AG04450 (cell line): ENCODE measurements at regions not wholly inside any gene's neighbourhood (a gene's known extent, or its start where the extent isn't known, plus 50 kb on each side); places are given as distances from the start of the nearest gene placed in this dataset.
A peak's percentile ranks its signal among the peaks of the same experiment; 100 is the strongest.

ENCODE experiments used
- CTCF ChIA-PET: fragments of 300-600, 350-600 bp; formaldehyde crosslinking; extraction: SDS; loops from one replicate; lab custom pipeline; 2022; ENCODE audit warnings: antibody characterized with exemption, inconsistent platforms; lab: Charles Lee
- POLR2A ChIA-PET: fragments of 350-600 bp; formaldehyde crosslinking; extraction: SDS; loops from one replicate; lab custom pipeline; 2021; ENCODE audit warnings: antibody characterized with exemption, inconsistent platforms; lab: Yijun Ruan, JAX
- DNase-seq: peaks from one replicate; pipeline ENCODE4 v3.0.0-alpha.2; 2011; ENCODE audit warnings: low read depth, low spot score
- H3K27ac ChIP-seq: one replicate; pipeline ENCODE4 v1.5.1; 2012; ENCODE audit warnings: low read depth, low read length, control low read depth
- H3K27me3 ChIP-seq: one replicate; pipeline ENCODE4 v1.6.0; 2012; ENCODE audit warnings: low read length; ENCODE audit not compliant: control insufficient read depth, insufficient read depth
- H3K4me3 ChIP-seq: 2 replicates; pipeline ENCODE4 v1.5.1; 2011; ENCODE audit warnings: mild to moderate bottlenecking, low read depth, low read length, control low read depth
- H3K9me3 ChIP-seq: 2 replicates; pipeline ENCODE4 v1.5.1; 2012; ENCODE audit warnings: low read length; ENCODE audit not compliant: control insufficient read depth, insufficient read depth
- TF ChIP-seq, protein P1 (sequence below): IDR thresholded peaks from 2 replicates; pipeline ENCODE4 v1.5.1; 2011; ENCODE audit warnings: low read depth, low read length, control low read depth, inconsistent platforms

DNA sequence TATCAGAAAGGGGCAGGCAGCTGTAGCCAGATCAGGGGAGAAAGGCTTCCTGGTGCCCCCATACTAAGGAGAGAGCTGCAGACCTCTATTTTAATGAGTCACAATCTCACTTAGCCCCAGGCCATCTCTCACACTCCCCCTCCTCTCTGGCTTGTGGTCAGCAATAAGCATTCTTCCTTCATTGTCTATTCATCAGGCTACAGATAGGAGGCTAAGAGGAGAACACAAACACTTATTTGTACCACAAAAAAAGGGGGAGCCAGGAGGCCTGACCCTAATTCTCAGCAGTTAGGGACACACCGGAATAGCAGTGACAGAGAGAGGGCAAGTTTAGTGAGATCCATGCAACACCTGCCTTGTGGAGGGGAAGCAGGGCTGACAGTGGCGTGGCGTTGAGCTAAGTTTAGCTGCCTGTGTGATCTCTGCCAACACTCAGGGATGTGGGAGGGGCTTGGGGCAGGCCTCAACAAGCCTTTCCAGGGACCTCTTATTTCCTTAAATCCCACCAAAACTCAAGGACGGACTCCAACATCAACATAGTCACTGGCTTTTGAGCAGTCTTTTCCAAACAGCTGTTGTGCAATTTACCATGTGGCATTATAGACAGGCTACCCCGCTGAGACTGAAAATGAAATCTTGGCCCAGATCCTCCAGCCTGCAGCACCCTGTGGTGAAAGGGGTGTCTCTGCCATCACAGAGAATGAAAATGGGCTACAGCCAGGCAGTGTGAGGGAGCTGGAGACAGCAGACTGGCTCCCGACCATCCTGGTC, 191.9 kb upstream of the TSC22D2 start:
- H3K27me3 ChIP-seq = peaks cover 4% of the 10 kb centered on the region
- peaks cover 8% of the 10 kb centered on the region for H3K9me3 ChIP-seq
- no peak overlapping the region; the same call in 1 of the 2 replicates for H3K4me3 ChIP-seq
- no peak for DNase-seq
- peak overlapping the region; percentile 54 for H3K27ac ChIP-seq
- TF ChIP-seq, protein P1, sequence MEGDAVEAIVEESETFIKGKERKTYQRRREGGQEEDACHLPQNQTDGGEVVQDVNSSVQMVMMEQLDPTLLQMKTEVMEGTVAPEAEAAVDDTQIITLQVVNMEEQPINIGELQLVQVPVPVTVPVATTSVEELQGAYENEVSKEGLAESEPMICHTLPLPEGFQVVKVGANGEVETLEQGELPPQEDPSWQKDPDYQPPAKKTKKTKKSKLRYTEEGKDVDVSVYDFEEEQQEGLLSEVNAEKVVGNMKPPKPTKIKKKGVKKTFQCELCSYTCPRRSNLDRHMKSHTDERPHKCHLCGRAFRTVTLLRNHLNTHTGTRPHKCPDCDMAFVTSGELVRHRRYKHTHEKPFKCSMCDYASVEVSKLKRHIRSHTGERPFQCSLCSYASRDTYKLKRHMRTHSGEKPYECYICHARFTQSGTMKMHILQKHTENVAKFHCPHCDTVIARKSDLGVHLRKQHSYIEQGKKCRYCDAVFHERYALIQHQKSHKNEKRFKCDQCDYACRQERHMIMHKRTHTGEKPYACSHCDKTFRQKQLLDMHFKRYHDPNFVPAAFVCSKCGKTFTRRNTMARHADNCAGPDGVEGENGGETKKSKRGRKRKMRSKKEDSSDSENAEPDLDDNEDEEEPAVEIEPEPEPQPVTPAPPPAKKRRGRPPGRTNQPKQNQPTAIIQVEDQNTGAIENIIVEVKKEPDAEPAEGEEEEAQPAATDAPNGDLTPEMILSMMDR = peak; percentile 19; the same call in 1 of the 2 replicates
- ChIA-PET POLR2A (interaction anchor here (1.5 kb wide), 1 partner anchor 246 kb away, joined by 6 read pairs; no protein-coding TSS in a partner anchor), CTCF (interaction anchor here (0.6 to 2.0 kb wide), 12 partner anchors 13 to 408 kb away, joined by 3 to 15 read pairs (median 4); no protein-coding TSS in a partner anchor)

DNA sequence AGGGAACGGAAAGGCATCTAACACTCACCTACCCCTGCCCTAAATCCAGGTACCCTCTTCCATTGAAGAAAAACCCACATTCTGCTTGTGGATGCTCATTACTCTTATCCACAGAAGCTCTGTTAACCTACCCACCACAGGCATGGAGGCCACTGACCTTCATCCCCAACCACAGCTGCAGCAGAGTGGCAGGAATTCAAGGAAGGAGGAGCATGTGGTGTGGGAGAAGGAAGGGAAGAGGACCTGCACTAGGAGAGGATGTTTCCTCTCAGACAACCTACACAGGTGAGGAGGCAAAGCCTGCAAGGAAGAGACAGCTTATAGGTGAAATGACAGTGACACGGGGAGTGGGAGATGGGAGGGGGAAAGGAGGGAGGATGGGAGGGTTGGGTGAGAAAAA, 192.5 kb upstream of the TSC22D2 start:
- DNase-seq = no peak
- peaks cover 4% of the 10 kb centered on the region for H3K27me3 ChIP-seq
- TF ChIP-seq, protein P1 = no peak
- no peak overlapping the region for H3K27ac ChIP-seq
- POLR2A ChIA-PET = interaction anchor here (1.5 kb wide), 1 partner anchor 246 kb away, joined by 6 read pairs; no protein-coding TSS in a partner anchor
- CTCF ChIA-PET = interaction anchor here (0.7 to 2.0 kb wide), 2 partner anchors 206 to 279 kb away, joined by 4 to 8 read pairs; no protein-coding TSS in a partner anchor
- no peak overlapping the region for H3K4me3 ChIP-seq
- peaks cover 8% of the 10 kb centered on the region for H3K9me3 ChIP-seq

DNA sequence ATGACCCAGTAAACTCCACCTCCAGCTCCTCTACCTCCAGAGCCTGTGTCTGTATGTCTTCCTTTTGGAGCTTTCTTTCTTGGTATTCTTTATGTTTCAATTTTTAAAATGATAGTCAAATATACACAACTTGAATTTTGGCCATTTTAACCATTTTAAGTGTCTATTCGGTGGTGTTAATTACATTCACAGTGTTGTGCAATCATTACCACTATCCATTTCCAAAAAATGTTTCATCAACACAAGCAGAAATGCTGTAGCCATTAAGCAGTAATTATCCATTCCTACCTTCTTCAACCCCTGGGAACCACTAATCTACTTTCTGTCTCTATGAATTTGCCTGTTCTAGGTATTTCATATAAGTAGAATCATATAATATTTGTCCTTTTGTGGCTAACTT, 194.5 kb upstream of the TSC22D2 start:
- TF ChIP-seq, protein P1 = no peak
- ChIA-PET CTCF (interaction anchor here (2.9 kb wide), 1 partner anchor 246 kb away, joined by 13 read pairs; no protein-coding TSS in a partner anchor), POLR2A (no interaction called here)
- Histone ChIP-seq H3K27ac (no peak overlapping the region), H3K4me3 (no peak overlapping the region), H3K27me3 (peaks cover 4% of the 10 kb centered on the region), H3K9me3 (peaks cover 8% of the 10 kb centered on the region)
- no peak for DNase-seq

DNA sequence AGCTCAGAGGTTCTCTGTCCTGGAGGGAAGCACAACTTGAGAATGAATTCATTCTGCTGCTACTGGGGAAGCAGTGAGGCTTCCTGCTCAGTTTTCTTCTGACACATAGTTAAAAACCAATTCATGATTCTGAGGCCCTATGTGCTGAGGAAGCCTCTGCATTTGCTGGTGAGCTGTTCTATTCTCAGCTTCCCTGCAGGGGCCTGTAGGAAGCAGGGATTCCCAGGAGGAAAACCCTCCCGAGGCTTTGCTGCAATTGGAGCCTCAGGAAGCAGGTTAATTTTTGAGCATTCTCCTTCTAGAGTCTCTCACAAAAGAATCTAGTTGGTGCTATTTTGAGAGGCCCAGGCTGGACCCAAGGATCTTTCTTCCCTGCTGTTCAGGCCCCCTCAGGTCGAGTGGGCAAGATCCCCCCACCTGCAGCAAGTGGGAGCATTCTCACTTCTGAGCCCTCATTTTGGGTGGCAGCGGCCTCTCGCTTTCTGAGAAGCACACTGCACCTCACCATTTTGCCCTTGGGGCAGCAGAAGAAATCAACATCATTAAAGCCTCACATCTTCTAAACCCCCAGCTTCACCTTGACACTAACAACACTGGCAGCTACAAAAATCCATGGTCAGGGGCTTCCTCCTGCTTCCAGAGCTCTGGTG, 197.5 kb upstream of the TSC22D2 start:
- DNase-seq = no peak
- Histone ChIP-seq H3K27ac (no peak overlapping the region), H3K27me3 (peaks cover 7% of the 10 kb centered on the region), H3K9me3 (no peaks in the 10 kb centered on the region), H3K4me3 (no peak overlapping the region)
- TF ChIP-seq, protein P1 = no peak
- CTCF ChIA-PET = interaction anchor here (0.8 to 1.9 kb wide), 5 partner anchors 10 to 333 kb away, joined by 3 to 6 read pairs (median 4); no protein-coding TSS in a partner anchor
- POLR2A ChIA-PET = interaction anchor here (0.6 to 0.9 kb wide), 2 partner anchors 197 to 378 kb away, joined by 3 to 4 read pairs; partner anchors contain the start of gene TSC22D2
